Mesenchymal stem cell (in vitro differentiated cells and primary cell): ENCODE measurements at regions not wholly inside any gene's neighbourhood (a gene's known extent, or its start where the extent isn't known, plus 50 kb on each side); places are given as distances from the start of the nearest gene placed in this dataset.

Experiments used
- DNase-seq: peaks from one replicate; pipeline ENCODE4 v3.0.0-alpha.2; 2013
- H2AFZ ChIP-seq: one replicate; pipeline ENCODE4 v1.6.1; 2013; ENCODE audit warnings: low read depth, mild to moderate bottlenecking, control low read depth, inconsistent platforms, low read length, moderate library complexity
- H2AK5ac ChIP-seq: 2 replicates; pipeline ENCODE4 v1.6.1; 2013; ENCODE audit warnings: low read length, moderate library complexity, mild to moderate bottlenecking, inconsistent platforms; ENCODE audit not compliant: severe bottlenecking
- H2BK120ac ChIP-seq: one replicate; pipeline ENCODE4 v1.6.1; 2013; ENCODE audit warnings: low read depth, mild to moderate bottlenecking, inconsistent platforms, low read length, moderate library complexity
- H2BK12ac ChIP-seq, 2 experiments: one replicate each; pipeline ENCODE4 v1.6.1; 2013; ENCODE audit warnings: inconsistent platforms in 2 of 2, low read length in 2 of 2, mild to moderate bottlenecking in 2 of 2, moderate library complexity in 2 of 2, control low read depth in 1 of 2
- H2BK15ac ChIP-seq: one replicate; pipeline ENCODE4 v1.6.1; 2013; ENCODE audit warnings: mild to moderate bottlenecking, low read depth, inconsistent platforms; ENCODE audit not compliant: poor library complexity, severe bottlenecking
- H2BK5ac ChIP-seq: 2 replicates; pipeline ENCODE4 v1.6.1; 2013; ENCODE audit warnings: low read depth, mild to moderate bottlenecking, low read length, control low read depth, inconsistent platforms; ENCODE audit not compliant: poor library complexity, severe bottlenecking
- H3K14ac ChIP-seq, 2 experiments: one replicate each; pipeline ENCODE4 v1.6.1; 2013; ENCODE audit warnings: inconsistent platforms in 2 of 2, low read length in 2 of 2, control low read depth in 1 of 2, mild to moderate bottlenecking in 1 of 2, moderate library complexity in 1 of 2
- H3K18ac ChIP-seq, 2 experiments: one replicate each; pipeline ENCODE4 v1.6.1; 2013; ENCODE audit warnings: inconsistent platforms in 2 of 2, low read length in 2 of 2, control low read depth in 1 of 2, low read depth in 1 of 2, mild to moderate bottlenecking in 1 of 2
- H3K23ac ChIP-seq, 2 experiments: one replicate each; pipeline ENCODE4 v1.6.1; 2013; ENCODE audit warnings: inconsistent platforms in 2 of 2, low read length in 2 of 2, mild to moderate bottlenecking in 2 of 2, moderate library complexity in 2 of 2, control low read depth in 1 of 2
- H3K27ac ChIP-seq: 2 replicates; pipeline ENCODE4 v1.5.1; 2013; ENCODE audit warnings: mild to moderate bottlenecking, moderate library complexity, low read length, control low read depth, inconsistent platforms; ENCODE audit not compliant: poor library complexity, severe bottlenecking
- H3K27me3 ChIP-seq, 2 experiments: 2 replicates each; pipeline versions ENCODE4 v1.6.1 to v1.7.0; 2013; ENCODE audit warnings: low read length in 2 of 2, mild to moderate bottlenecking in 2 of 2, moderate library complexity in 2 of 2, control low read depth in 1 of 2, inconsistent platforms in 1 of 2; ENCODE audit not compliant: control insufficient read depth in 1 of 2, insufficient read depth in 1 of 2
- H3K36me3 ChIP-seq, 2 experiments: 2 replicates each; pipeline versions ENCODE4 v1.6.1 to v1.7.0; 2013; ENCODE audit warnings: low read length in 2 of 2, control low read depth in 1 of 2, inconsistent platforms in 1 of 2, low read depth in 1 of 2, mild to moderate bottlenecking in 1 of 2; ENCODE audit not compliant: insufficient read depth in 2 of 2, control insufficient read depth in 1 of 2
- H3K4ac ChIP-seq, 2 experiments: one replicate each; pipeline ENCODE4 v1.6.1; 2013; ENCODE audit warnings: inconsistent platforms in 2 of 2, low read length in 2 of 2, mild to moderate bottlenecking in 2 of 2, moderate library complexity in 2 of 2, control low read depth in 1 of 2, low read depth in 1 of 2
- H3K4me1 ChIP-seq: 2 replicates; pipeline ENCODE4 v1.6.1; 2013; ENCODE audit warnings: low read depth, low read length, control low read depth; ENCODE audit not compliant: control insufficient read depth, insufficient read depth
- H3K4me2 ChIP-seq: 2 replicates; pipeline ENCODE4 v1.6.1; 2013; ENCODE audit warnings: low read length, mild to moderate bottlenecking, inconsistent platforms; ENCODE audit not compliant: poor library complexity, severe bottlenecking
- H3K4me3 ChIP-seq, 2 experiments: 2 replicates each; pipeline versions ENCODE4 v1.5.1 to v1.7.0; 2013; ENCODE audit warnings: low read length in 2 of 2, mild to moderate bottlenecking in 2 of 2, control low read depth in 1 of 2, low read depth in 1 of 2; ENCODE audit not compliant: insufficient read depth in 1 of 2
- H3K79me1 ChIP-seq: replicated peaks from 2 replicates; pipeline ENCODE4 v1.6.1; 2013; ENCODE audit warnings: mild to moderate bottlenecking, control low read depth, low read length, inconsistent platforms; ENCODE audit not compliant: poor library complexity, severe bottlenecking
- H3K9ac ChIP-seq: 2 replicates; pipeline ENCODE4 v1.7.0; 2013; ENCODE audit warnings: mild to moderate bottlenecking, low read length, moderate library complexity
- H3K9me3 ChIP-seq: 2 replicates; pipeline ENCODE4 v1.7.0; 2013; ENCODE audit warnings: mild to moderate bottlenecking, low read length; ENCODE audit not compliant: control insufficient read depth
- H4K8ac ChIP-seq: one replicate; pipeline ENCODE4 v1.6.1; 2013; ENCODE audit warnings: inconsistent platforms, mild to moderate bottlenecking, low read length, moderate library complexity
- H4K91ac ChIP-seq: one replicate; pipeline ENCODE4 v1.6.1; 2013; ENCODE audit warnings: mild to moderate bottlenecking, low read length, inconsistent platforms
- WGBS: methylation state at CpG from one replicate; pipeline ENCODE4 v1.1.7; 2013; ENCODE audit warnings: mixed read lengths; 5-methylcytosine and 5-hydroxymethylcytosine counted together

DNA sequence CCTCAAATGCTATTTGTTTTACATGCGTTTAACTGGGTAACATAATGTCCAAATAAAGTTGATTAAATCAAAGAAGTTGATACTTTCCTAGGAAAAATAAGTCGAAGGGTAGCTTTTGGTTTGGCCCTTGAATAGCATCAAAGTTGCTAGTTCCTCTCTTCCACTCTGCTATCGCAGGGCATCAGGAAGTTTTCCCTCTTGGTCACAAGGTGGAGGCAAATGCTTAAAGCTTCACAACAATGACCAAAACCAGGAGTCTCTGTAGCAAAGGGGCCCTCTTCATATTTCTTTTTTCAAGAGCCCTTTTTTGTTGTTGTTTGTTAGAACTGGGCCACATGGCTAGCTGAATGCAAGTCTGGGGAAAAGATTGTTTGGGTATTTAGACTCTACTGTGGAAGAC is 668.4 kb downstream of the KCNT2 start:
- WGBS, result 80% methylated on average over 2 of the region's 3 CpGs
- H2BK120ac ChIP-seq, result no peak overlapping the region
- H3K14ac ChIP-seq, result no peak overlapping the region
- H3K27ac ChIP-seq, result no peak overlapping the region
- no peak overlapping the region for H3K4ac ChIP-seq
- no peak overlapping the region for H2BK15ac ChIP-seq
- peak; percentile 9 for DNase-seq
- H2BK5ac ChIP-seq, result no peak overlapping the region
- H3K4me3 ChIP-seq, result no peak overlapping the region
- H2BK12ac ChIP-seq, result no peak overlapping the region
- H2AK5ac ChIP-seq, result no peak overlapping the region
- H3K36me3 ChIP-seq, result no peaks in the 10 kb centered on the region
- H3K27me3 ChIP-seq, result no peaks in the 10 kb centered on the region
- no peak overlapping the region for H4K8ac ChIP-seq
- no peaks in the 10 kb centered on the region for H3K9me3 ChIP-seq
- no peaks in the 10 kb centered on the region for H3K79me1 ChIP-seq
- no peaks in the 10 kb centered on the region for H3K4me1 ChIP-seq
- H2AFZ ChIP-seq, result no peak overlapping the region
- H3K4me2 ChIP-seq, result no peak overlapping the region
- H3K23ac ChIP-seq, result no peak overlapping the region
- no peak overlapping the region for H3K18ac ChIP-seq
- H4K91ac ChIP-seq, result no peak overlapping the region
- no peak overlapping the region for H3K9ac ChIP-seq

- Histone ChIP-seq H3K4me2 (no peak overlapping the region), H2AK5ac (no peak overlapping the region), H4K8ac (no peak overlapping the region), H2BK12ac (no peak overlapping the region), H3K4me1 (no peaks in the 10 kb centered on the region), H3K4ac (no peak overlapping the region), H3K14ac (no peak overlapping the region), H3K36me3 (no peaks in the 10 kb centered on the region), H2BK15ac (no peak overlapping the region), H4K91ac (no peak overlapping the region), H2BK120ac (no peak overlapping the region), H2AFZ (no peak overlapping the region), H3K23ac (no peak overlapping the region), H3K27me3 (no peaks in the 10 kb centered on the region), H3K27ac (no peak overlapping the region), H2BK5ac (no peak overlapping the region), H3K18ac (no peak overlapping the region), H3K9ac (no peak overlapping the region), H3K79me1 (no peaks in the 10 kb centered on the region), H3K4me3 (no peak overlapping the region), H3K9me3 (no peaks in the 10 kb centered on the region)
- peak; percentile 4 for DNase-seq
- 56% methylated on average over 6 of the region's 10 CpGs for WGBS
Measured at GRCh38 chr1:195934817-195935553, 673.3 kb downstream of the KCNT2 start.

DNA sequence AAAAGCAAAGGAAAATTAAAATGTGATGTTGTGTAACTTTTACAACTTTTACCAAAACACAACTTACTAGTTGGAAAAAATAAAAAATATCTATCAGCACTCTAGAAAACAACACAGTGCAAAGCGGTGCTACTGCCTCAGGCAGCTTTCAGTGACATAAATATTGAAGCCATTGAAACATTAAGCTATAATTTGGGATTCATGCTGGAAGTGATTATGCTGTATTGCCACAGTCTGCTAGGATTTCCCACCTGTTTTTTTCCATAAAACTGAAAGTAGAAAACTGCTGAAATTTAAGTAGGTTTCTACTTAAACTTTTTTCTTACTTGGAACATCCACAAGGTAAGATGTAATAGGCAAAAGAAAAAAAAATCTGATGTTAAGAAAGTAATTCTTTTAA is 674.4 kb downstream of the KCNT2 start:
- H2BK120ac ChIP-seq, result no peak overlapping the region
- no peak overlapping the region for H3K23ac ChIP-seq
- H3K27ac ChIP-seq, result no peak overlapping the region
- H3K14ac ChIP-seq, result no peak overlapping the region
- H2BK12ac ChIP-seq, result no peak overlapping the region
- H3K9ac ChIP-seq, result no peak overlapping the region
- no peak overlapping the region for H3K18ac ChIP-seq
- H3K4me3 ChIP-seq, result no peak overlapping the region
- H3K4me1 ChIP-seq, result no peaks in the 10 kb centered on the region
- H4K91ac ChIP-seq, result no peak overlapping the region
- H2AFZ ChIP-seq, result no peak overlapping the region
- H3K79me1 ChIP-seq, result no peaks in the 10 kb centered on the region
- no peak overlapping the region for H3K4ac ChIP-seq
- no peak overlapping the region for H2BK5ac ChIP-seq
- no peak overlapping the region for H2AK5ac ChIP-seq
- H3K27me3 ChIP-seq, result no peaks in the 10 kb centered on the region
- peaks cover 3% of the 10 kb centered on the region for H3K9me3 ChIP-seq
- no peak overlapping the region for H4K8ac ChIP-seq
- 100% methylated on average over 1 of the region's 1 CpG for WGBS
- no peak overlapping the region for H2BK15ac ChIP-seq
- DNase-seq, result no peak
- H3K36me3 ChIP-seq, result no peaks in the 10 kb centered on the region
- no peak overlapping the region for H3K4me2 ChIP-seq

GRCh38 chr1:195915826-195916225 is 692.4 kb downstream of the KCNT2 start:
- no peak overlapping the region for H4K8ac ChIP-seq
- no peak overlapping the region for H3K14ac ChIP-seq
- H2BK15ac ChIP-seq, result no peak overlapping the region
- no peak overlapping the region for H3K27ac ChIP-seq
- H3K4me2 ChIP-seq, result no peak overlapping the region
- no peaks in the 10 kb centered on the region for H3K9me3 ChIP-seq
- no peak overlapping the region for H3K4me3 ChIP-seq
- H3K4ac ChIP-seq, result no peak overlapping the region
- no peak overlapping the region for H3K23ac ChIP-seq
- H3K36me3 ChIP-seq, result no peaks in the 10 kb centered on the region
- no peaks in the 10 kb centered on the region for H3K79me1 ChIP-seq
- H4K91ac ChIP-seq, result no peak overlapping the region
- H2AFZ ChIP-seq, result no peak overlapping the region
- H3K9ac ChIP-seq, result no peak overlapping the region
- H3K18ac ChIP-seq, result no peak overlapping the region
- H2AK5ac ChIP-seq, result no peak overlapping the region
- no peaks in the 10 kb centered on the region for H3K27me3 ChIP-seq
- H3K4me1 ChIP-seq, result no peaks in the 10 kb centered on the region
- WGBS, result 94% methylated on average over 1 of the region's 1 CpG
- no peak overlapping the region for H2BK120ac ChIP-seq
- DNase-seq, result no peak
- H2BK5ac ChIP-seq, result no peak overlapping the region
- H2BK12ac ChIP-seq, result no peak overlapping the region
